CD4-positive, alpha-beta T cell treated with Interleukin-10 for 1 hour (primary cell): ENCODE measurements at regions not wholly inside any gene's neighbourhood (a gene's known extent, or its start where the extent isn't known, plus 50 kb on each side); places are given as distances from the start of the nearest gene placed in this dataset.
"Not testable (repeated sequence)": the region's sequence is repeated elsewhere in the genome, so short reads cannot be mapped to it uniquely, and the experiment has no call there.

Experiments
- DNase-seq: peaks from one replicate; pipeline ENCODE4 v3.0.0-alpha.2; 2020

GRCh38 chr1:238491265-238491664 lies 600.5 kb upstream of the ZP4 start:
- no peak for DNase-seq

- DNase-seq, result no peak
These were observed 598.3 kb upstream of the ZP4 start for GRCh38 chr1:238489006-238489405.

GRCh38 chr1:238488401-238488800 lies 597.7 kb upstream of the ZP4 start:
- DNase-seq, result no peak

- no peak for DNase-seq
These were observed 597.2 kb upstream of the ZP4 start for GRCh38 chr1:238487931-238488330.

GRCh38 chr1:238485912-238486209 lies 595.1 kb upstream of the ZP4 start:
- DNase-seq, result no peak

GRCh38 chr1:238485057-238485911 lies 594.6 kb upstream of the ZP4 start:
- no peak for DNase-seq

- no peak for DNase-seq
These were observed 593.4 kb upstream of the ZP4 start for GRCh38 chr1:238484121-238484520.

- DNase-seq, result no peak
These were observed 586.1 kb upstream of the ZP4 start for GRCh38 chr1:238476841-238477240.

GRCh38 chr1:238475712-238476111 lies 585.0 kb upstream of the ZP4 start:
- no peak for DNase-seq

- no peak for DNase-seq
These were observed 583.5 kb upstream of the ZP4 start for GRCh38 chr1:238474263-238474662.

GRCh38 chr1:238469146-238469631 lies 578.5 kb upstream of the ZP4 start:
- no peak for DNase-seq

- no peak for DNase-seq
These were observed 577.3 kb upstream of the ZP4 start for GRCh38 chr1:238468068-238468467.

- DNase-seq, result no peak
These were observed 575.7 kb upstream of the ZP4 start for GRCh38 chr1:238466459-238466858.

GRCh38 chr1:238465449-238465848 lies 574.7 kb upstream of the ZP4 start:
- no peak for DNase-seq

- no peak for DNase-seq
These were observed 568.2 kb upstream of the ZP4 start for GRCh38 chr1:238458899-238459298.

GRCh38 chr1:238457610-238458009 lies 566.9 kb upstream of the ZP4 start:
- no peak for DNase-seq

GRCh38 chr1:238451781-238452310 lies 561.1 kb upstream of the ZP4 start:
- DNase-seq, result no peak

GRCh38 chr1:238450976-238451375 lies 560.3 kb upstream of the ZP4 start:
- no peak for DNase-seq

GRCh38 chr1:238443687-238444086 lies 553.0 kb upstream of the ZP4 start:
- DNase-seq, result no peak

- DNase-seq, result no peak
These were observed 548.8 kb upstream of the ZP4 start for GRCh38 chr1:238439511-238439910.

- DNase-seq, result no peak
These were observed 547.9 kb upstream of the ZP4 start for GRCh38 chr1:238438311-238439270.

GRCh38 chr1:238429703-238430102 lies 539.0 kb upstream of the ZP4 start:
- not testable (repeated sequence) for DNase-seq

- no peak for DNase-seq
These were observed 528.5 kb upstream of the ZP4 start for GRCh38 chr1:238419209-238419608.

- no peak for DNase-seq
These were observed 519.2 kb upstream of the ZP4 start for GRCh38 chr1:238409932-238410331.
